Peyer's patch (tissue), 4 donors: ENCODE measurements at regions not wholly inside any gene's neighbourhood (a gene's known extent, or its start where the extent isn't known, plus 50 kb on each side); places are given as distances from the start of the nearest gene placed in this dataset.

Experiments
- DNase-seq, 3 donors: peaks; one replicate each; pipeline ENCODE4 v3.0.0-alpha.2; 2017 to 2019
- H3K27ac ChIP-seq, 4 donors: fragments of 200-600 bp; sonication (generic); one replicate each; pipeline ENCODE4 v1.5.1; 2016 to 2019
- H3K27me3 ChIP-seq, 2 donors: fragments of 200-600 bp; sonication (generic); one replicate each; pipeline ENCODE4 v1.5.1; 2019
- H3K36me3 ChIP-seq, 3 donors: fragments of 200-600 bp; sonication (generic); one replicate each; pipeline ENCODE4 v1.5.1; 2016 to 2019
- H3K4me1 ChIP-seq, 4 donors: fragments of 200-600 bp; sonication (generic); one replicate each; pipeline ENCODE4 v1.5.1; 2016 to 2019
- H3K4me3 ChIP-seq, 4 donors: fragments of 200-600 bp; sonication (generic); 1 replicate in 3 of 4; 2 replicates in 1 of 4; pipeline ENCODE4 v1.5.1; 2016 to 2019; ENCODE audit warnings: mild to moderate bottlenecking in 1 of 4
- H3K9me3 ChIP-seq, 4 donors: fragments of 200-600 bp; sonication (generic); one replicate each; pipeline ENCODE4 v1.5.1; 2016 to 2019; ENCODE audit warnings: mild to moderate bottlenecking in 1 of 4
- POLR2A ChIP-seq, 2 donors: fragments of 450-650 bp; IDR thresholded peaks; one replicate each; pipeline ENCODE4 v1.5.1; 2017; ENCODE audit warnings: antibody characterized with exemption in 2 of 2, mild to moderate bottlenecking in 2 of 2, moderate library complexity in 2 of 2
- TF ChIP-seq, protein P1 (sequence below), 6 experiments: fragments of 450-650 bp in 4 of 6; fragments of 200-600 bp in 2 of 6; sonication (generic) in 1 of 6; IDR thresholded peaks; one replicate each; pipeline ENCODE4 v1.5.1; 2017 to 2019; ENCODE audit warnings: antibody characterized with exemption in 6 of 6, mild to moderate bottlenecking in 3 of 6, moderate library complexity in 1 of 6

DNA sequence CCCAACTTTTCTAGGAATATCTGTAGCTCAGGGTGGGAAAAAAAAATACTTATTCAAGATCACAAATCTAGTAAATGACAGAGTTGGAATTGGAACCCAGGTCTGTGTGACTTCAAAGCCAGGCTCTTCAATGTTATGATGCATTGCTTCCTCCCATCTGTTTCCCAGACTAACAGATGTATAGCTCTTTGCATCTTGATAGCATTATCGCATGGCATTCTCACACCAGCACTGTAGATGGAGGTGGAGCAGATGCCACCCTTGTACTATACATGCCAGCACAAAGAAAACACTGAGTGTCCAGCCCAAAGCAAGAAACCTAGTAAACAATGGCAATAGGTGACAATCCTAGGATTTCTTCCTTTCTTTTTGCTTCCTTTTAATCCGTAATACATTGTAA, 497.3 kb downstream of the NEBL start:
- H3K4me1 ChIP-seq, result no peaks in the 10 kb centered on the region
- DNase-seq, result no peak
- H3K27ac ChIP-seq, result no peak overlapping the region
- no peaks in the 10 kb centered on the region for H3K27me3 ChIP-seq
- H3K9me3 ChIP-seq, result no peaks in the 10 kb centered on the region
- H3K4me3 ChIP-seq, result no peak overlapping the region
- no peaks in the 10 kb centered on the region for H3K36me3 ChIP-seq
- no peak for TF ChIP-seq POLR2A (IDR thresholded peaks at IDR 0.05)
- TF ChIP-seq, protein P1, sequence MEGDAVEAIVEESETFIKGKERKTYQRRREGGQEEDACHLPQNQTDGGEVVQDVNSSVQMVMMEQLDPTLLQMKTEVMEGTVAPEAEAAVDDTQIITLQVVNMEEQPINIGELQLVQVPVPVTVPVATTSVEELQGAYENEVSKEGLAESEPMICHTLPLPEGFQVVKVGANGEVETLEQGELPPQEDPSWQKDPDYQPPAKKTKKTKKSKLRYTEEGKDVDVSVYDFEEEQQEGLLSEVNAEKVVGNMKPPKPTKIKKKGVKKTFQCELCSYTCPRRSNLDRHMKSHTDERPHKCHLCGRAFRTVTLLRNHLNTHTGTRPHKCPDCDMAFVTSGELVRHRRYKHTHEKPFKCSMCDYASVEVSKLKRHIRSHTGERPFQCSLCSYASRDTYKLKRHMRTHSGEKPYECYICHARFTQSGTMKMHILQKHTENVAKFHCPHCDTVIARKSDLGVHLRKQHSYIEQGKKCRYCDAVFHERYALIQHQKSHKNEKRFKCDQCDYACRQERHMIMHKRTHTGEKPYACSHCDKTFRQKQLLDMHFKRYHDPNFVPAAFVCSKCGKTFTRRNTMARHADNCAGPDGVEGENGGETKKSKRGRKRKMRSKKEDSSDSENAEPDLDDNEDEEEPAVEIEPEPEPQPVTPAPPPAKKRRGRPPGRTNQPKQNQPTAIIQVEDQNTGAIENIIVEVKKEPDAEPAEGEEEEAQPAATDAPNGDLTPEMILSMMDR (IDR thresholded peaks at IDR 0.05), result no peak

GRCh38 chr10:20396701-20397100, 500.4 kb downstream of the NEBL start:
- TF ChIP-seq, protein P1 (IDR thresholded peaks at IDR 0.05), result no peak
- no peak for TF ChIP-seq POLR2A (IDR thresholded peaks at IDR 0.05)
- H3K4me1 ChIP-seq, result no peaks in the 10 kb centered on the region
- no peak overlapping the region for H3K4me3 ChIP-seq

GRCh38 chr10:20396205-20396604, 500.9 kb downstream of the NEBL start:
- no peak overlapping the region for H3K4me3 ChIP-seq
- H3K36me3 ChIP-seq, result no peaks in the 10 kb centered on the region

More at GRCh38 chr10:20396701-20397100, 500.4 kb downstream of the NEBL start:
- Histone ChIP-seq H3K27ac (no peak overlapping the region), H3K36me3 (no peaks in the 10 kb centered on the region), H3K27me3 (no peaks in the 10 kb centered on the region), H3K9me3 (no peaks in the 10 kb centered on the region)
- no peak for DNase-seq

GRCh38 chr10:20391629-20392028, 505.5 kb downstream of the NEBL start:
- Histone ChIP-seq H3K27me3 (no peaks in the 10 kb centered on the region), H3K4me3 (no peak overlapping the region), H3K36me3 (no peaks in the 10 kb centered on the region), H3K27ac (no peak overlapping the region), H3K4me1 (no peaks in the 10 kb centered on the region), H3K9me3 (no peaks in the 10 kb centered on the region)
- no peak for DNase-seq
- TF ChIP-seq, protein P1 (IDR thresholded peaks at IDR 0.05), result no peak
- TF ChIP-seq POLR2A (IDR thresholded peaks at IDR 0.05), result no peak

More at GRCh38 chr10:20396205-20396604, 500.9 kb downstream of the NEBL start:
- no peak for DNase-seq
- no peaks in the 10 kb centered on the region for H3K9me3 ChIP-seq
- H3K27me3 ChIP-seq, result no peaks in the 10 kb centered on the region
- no peak overlapping the region for H3K27ac ChIP-seq
- TF ChIP-seq, protein P1 (IDR thresholded peaks at IDR 0.05), result no peak
- TF ChIP-seq POLR2A (IDR thresholded peaks at IDR 0.05), result no peak
- no peaks in the 10 kb centered on the region for H3K4me1 ChIP-seq

- Histone ChIP-seq H3K27me3 (no peaks in the 10 kb centered on the region), H3K4me3 (no peak overlapping the region), H3K4me1 (no peaks in the 10 kb centered on the region), H3K27ac (no peak overlapping the region), H3K9me3 (no peaks in the 10 kb centered on the region), H3K36me3 (no peaks in the 10 kb centered on the region)
- TF ChIP-seq, protein P1 (IDR thresholded peaks at IDR 0.05), result no peak
- TF ChIP-seq POLR2A (IDR thresholded peaks at IDR 0.05), result no peak
- DNase-seq, result no peak
These were observed 515.4 kb downstream of the NEBL start for GRCh38 chr10:20381761-20382160.

DNA sequence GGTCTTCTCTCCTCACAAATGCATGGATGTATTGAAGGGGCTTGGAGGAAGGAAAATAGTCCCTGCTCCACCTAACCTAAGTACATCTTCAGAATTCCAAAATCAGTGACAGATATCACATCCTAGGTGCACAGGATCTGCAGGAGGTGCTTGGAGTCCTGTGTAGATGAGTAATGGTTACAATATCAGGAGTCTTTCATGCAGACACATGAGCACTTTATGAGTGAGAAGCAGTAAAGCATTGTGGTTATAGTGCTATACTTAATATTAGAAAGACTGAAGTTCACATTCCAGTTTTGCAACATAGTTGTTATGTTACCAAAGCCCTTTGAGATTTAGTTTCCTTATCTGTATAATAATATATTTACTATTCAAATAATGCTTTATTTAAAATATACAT, 516.7 kb downstream of the NEBL start:
- TF ChIP-seq, protein P1 (IDR thresholded peaks at IDR 0.05), result no peak
- TF ChIP-seq POLR2A (IDR thresholded peaks at IDR 0.05), result no peak
- H3K4me1 ChIP-seq, result no peaks in the 10 kb centered on the region
- H3K4me3 ChIP-seq, result no peak overlapping the region
- H3K9me3 ChIP-seq, result no peaks in the 10 kb centered on the region
- no peaks in the 10 kb centered on the region for H3K36me3 ChIP-seq
- H3K27me3 ChIP-seq, result peaks cover 0 to 1% of the 10 kb centered on the region in 2 donors
- no peak for DNase-seq
- H3K27ac ChIP-seq, result no peak overlapping the region
